HCT116 (cell line): ENCODE measurements at regions not wholly inside any gene's neighbourhood (a gene's known extent, or its start where the extent isn't known, plus 50 kb on each side); places are given as distances from the start of the nearest gene placed in this dataset.

ENCODE experiments used
- ATAC-seq: fragments of 200-7000 bp; cut with Tn5 transposase; 2 replicates; pipeline ENCODE4 v1.9.1; 2020; ENCODE audit warnings: mild to moderate bottlenecking, moderate library complexity
- BruUV-seq: library from RNA; stranded (reverse); fragments of 400-500 nt; replicated peaks from 2 replicates; lab custom pipeline; 2021; lab: Mats Ljungman, UMichigan
- CTCF ChIA-PET: fragments of 300-600 bp; sonication (Branson Sonifier 250); formaldehyde crosslinking; loops from one replicate; lab custom pipeline; 2021; ENCODE audit warnings: antibody characterized with exemption; lab: Charles Lee
- POLR2A ChIA-PET: fragments of 300-600, 350-600 bp; sonication (Branson Sonifier 250); formaldehyde crosslinking; loops from one replicate; lab custom pipeline; 2021; ENCODE audit warnings: antibody characterized with exemption; lab: Charles Lee
- RAD21 ChIA-PET, 2 experiments: fragments of 300-600 bp; sonication (Branson Sonifier 250); formaldehyde crosslinking; loops; one replicate each; lab custom pipeline; 2023; ENCODE audit warnings: low total read pairs in 2 of 2; ENCODE audit not compliant: uncharacterized antibody in 2 of 2, unreplicated experiment in 2 of 2, low non-redundant PET in 1 of 2; lab: Charles Lee
- DNase-seq: peaks from one replicate; pipeline ENCODE4 v3.0.0-alpha.2; 2010; ENCODE audit warnings: low read depth, low spot score
- H2AFZ ChIP-seq: fragments of 200-600 bp; shearing (Covaris generic), sonication (generic); 2 replicates; pipeline ENCODE4 v1.6.1; 2017; ENCODE audit warnings: low read depth, mixed run types, mixed read lengths, antibody characterized with exemption, low read length; ENCODE audit not compliant: poor library complexity, severe bottlenecking
- H3K27ac ChIP-seq: 2 replicates; pipeline ENCODE4 v1.5.1; 2012; ENCODE audit warnings: low read depth, low read length
- H3K27me3 ChIP-seq: fragments of 200-600 bp; sonication (generic); 2 replicates; pipeline ENCODE4 v1.6.1; 2016; ENCODE audit warnings: mixed run types, low read length, mixed read lengths; ENCODE audit not compliant: insufficient read depth
- H3K36me3 ChIP-seq, 2 experiments: fragments of 200-500 bp in 1 of 2; fragments of 200-600 bp in 1 of 2; sonication (Bioruptor generic) in 1 of 2; sonication (generic) in 1 of 2; 2 replicates each; pipeline versions ENCODE4 v1.5.1 to v1.6.1; 2014 to 2016; ENCODE audit warnings: low read length in 2 of 2, inconsistent platforms in 1 of 2, mixed read lengths in 1 of 2, mixed run types in 1 of 2; ENCODE audit not compliant: insufficient read depth in 2 of 2, control insufficient read depth in 1 of 2
- H3K4me1 ChIP-seq, 2 experiments: fragments of 200-600 bp in 1 of 2; sonication (generic) in 1 of 2; 2 replicates each; pipeline versions ENCODE4 v1.5.1 to v1.6.1; 2012 to 2017; ENCODE audit warnings: low read length in 2 of 2, inconsistent platforms in 1 of 2, mild to moderate bottlenecking in 1 of 2, mixed read lengths in 1 of 2, mixed run types in 1 of 2, moderate library complexity in 1 of 2; ENCODE audit not compliant: insufficient read depth in 2 of 2, control insufficient read depth in 1 of 2
- H3K4me2 ChIP-seq: fragments of 200-600 bp; sonication (generic); 2 replicates; pipeline ENCODE4 v1.6.1; 2017; ENCODE audit warnings: mixed run types, low read length, mixed read lengths
- H3K4me3 ChIP-seq, 2 experiments: fragments of 200-600 bp in 1 of 2; sonication (generic) in 1 of 2; replicated peaks in 1 of 2; 2 replicates each; pipeline ENCODE4 v1.5.1; 2011 to 2016; ENCODE audit warnings: low read length in 2 of 2, control low read depth in 1 of 2, low read depth in 1 of 2, mild to moderate bottlenecking in 1 of 2, mixed read lengths in 1 of 2, mixed run types in 1 of 2
- H3K79me2 ChIP-seq: fragments of 200-600 bp; sonication (generic); 2 replicates; pipeline ENCODE4 v1.6.1; 2017; ENCODE audit warnings: mild to moderate bottlenecking, mixed run types, low read length, moderate library complexity, mixed read lengths; ENCODE audit not compliant: insufficient read depth
- H3K9ac ChIP-seq: fragments of 200-600 bp; sonication (generic); 2 replicates; pipeline ENCODE4 v1.6.1; 2016; ENCODE audit warnings: low read length, mixed read lengths
- H3K9me2 ChIP-seq: fragments of 200-600 bp; sonication (generic), shearing (Covaris generic); 2 replicates; pipeline ENCODE4 v1.6.1; 2017; ENCODE audit warnings: mixed run types, mild to moderate bottlenecking, moderate library complexity; ENCODE audit not compliant: insufficient read depth
- H3K9me3 ChIP-seq, 2 experiments: fragments of 200-500 bp in 1 of 2; fragments of 200-600 bp in 1 of 2; sonication (Bioruptor generic) in 1 of 2; sonication (generic) in 1 of 2; 2 replicates each; pipeline ENCODE4 v1.6.1; 2014 to 2017; ENCODE audit warnings: low read length in 2 of 2, mixed read lengths in 2 of 2, inconsistent platforms in 1 of 2, low read depth in 1 of 2, mild to moderate bottlenecking in 1 of 2, mixed run types in 1 of 2, moderate library complexity in 1 of 2; ENCODE audit not compliant: control insufficient read depth in 1 of 2, insufficient read depth in 1 of 2
- H4K20me1 ChIP-seq: fragments of 200-600 bp; sonication (generic), shearing (Covaris generic); 2 replicates; pipeline ENCODE4 v1.6.1; 2017; ENCODE audit warnings: mixed run types, mild to moderate bottlenecking, moderate library complexity; ENCODE audit not compliant: insufficient read depth
- ATF3 ChIP-seq: IDR thresholded peaks from 2 replicates; pipeline ENCODE4 v1.6.1; 2012
- CBX3 ChIP-seq: IDR thresholded peaks from 2 replicates; pipeline ENCODE4 v1.6.1; 2012; ENCODE audit warnings: low read depth
- EGR1 ChIP-seq: IDR thresholded peaks from 2 replicates; pipeline ENCODE4 v1.6.1; 2012; ENCODE audit warnings: low read depth
- ELF1 ChIP-seq: IDR thresholded peaks from 2 replicates; pipeline ENCODE4 v1.6.1; 2012; ENCODE audit warnings: low read depth, borderline replicate concordance
- EZH2 ChIP-seq: fragments of 200-600 bp; sonication (generic); IDR thresholded peaks from 2 replicates; pipeline ENCODE4 v1.6.1; 2017; ENCODE audit warnings: antibody characterized with exemption, mixed run types
- FOSL1 ChIP-seq: IDR thresholded peaks from 2 replicates; pipeline ENCODE4 v1.6.1; 2012; ENCODE audit warnings: low read depth
- POLR2AphosphoS5 ChIP-seq: IDR thresholded peaks from 2 replicates; pipeline ENCODE4 v1.6.1; 2011; ENCODE audit warnings: mild to moderate bottlenecking, low read depth, low read length, moderate library complexity
- RAD21 ChIP-seq: IDR thresholded peaks from 2 replicates; pipeline ENCODE4 v1.6.1; 2012; ENCODE audit warnings: low read depth, mild to moderate bottlenecking
- SP1 ChIP-seq: IDR thresholded peaks from 2 replicates; pipeline ENCODE4 v1.6.1; 2012; ENCODE audit warnings: low read depth
- SRF ChIP-seq: IDR thresholded peaks from 2 replicates; pipeline ENCODE4 v1.6.1; 2012; ENCODE audit warnings: low read depth
- TCF7L2 ChIP-seq: IDR thresholded peaks from 2 replicates; pipeline ENCODE4 v1.7.0; 2011; ENCODE audit warnings: borderline replicate concordance, inconsistent platforms; ENCODE audit not compliant: insufficient read depth, insufficient read length; ENCODE audit errors: extremely low read depth
- ZNF274 ChIP-seq: fragments of 200-500 bp; sonication (Bioruptor generic); IDR thresholded peaks from 2 replicates; pipeline ENCODE4 v1.6.1; 2014; ENCODE audit warnings: mild to moderate bottlenecking, low read depth, low read length, inconsistent platforms
- intact Hi-C: fragments of 100-400 bp; cut with micrococcal nuclease; formaldehyde crosslinking; loops from 2 replicates; pipeline ENCODE4 v1.10.0; 2022
- TF ChIP-seq, protein P1 (sequence below): IDR thresholded peaks from 2 replicates; pipeline ENCODE4 v1.6.1; 2011; ENCODE audit warnings: mild to moderate bottlenecking, low read length, moderate library complexity; ENCODE audit not compliant: insufficient replicate concordance; ENCODE audit errors: extremely low read depth
- TF ChIP-seq, protein P2 (sequence below), 3 experiments: fragments of 200-600 bp in 1 of 3; sonication (generic) in 1 of 3; IDR thresholded peaks in 2 of 3; conservative IDR thresholded peaks in 1 of 3; 2 replicates each; pipeline ENCODE4 v1.5.1; 2012 to 2017; ENCODE audit warnings: low read depth in 2 of 3, low read length in 2 of 3, antibody characterized with exemption in 1 of 3, borderline replicate concordance in 1 of 3, control low read depth in 1 of 3, mild to moderate bottlenecking in 1 of 3, mixed read lengths in 1 of 3, mixed run types in 1 of 3, moderate library complexity in 1 of 3; ENCODE audit not compliant: insufficient read depth in 1 of 3

DNA sequence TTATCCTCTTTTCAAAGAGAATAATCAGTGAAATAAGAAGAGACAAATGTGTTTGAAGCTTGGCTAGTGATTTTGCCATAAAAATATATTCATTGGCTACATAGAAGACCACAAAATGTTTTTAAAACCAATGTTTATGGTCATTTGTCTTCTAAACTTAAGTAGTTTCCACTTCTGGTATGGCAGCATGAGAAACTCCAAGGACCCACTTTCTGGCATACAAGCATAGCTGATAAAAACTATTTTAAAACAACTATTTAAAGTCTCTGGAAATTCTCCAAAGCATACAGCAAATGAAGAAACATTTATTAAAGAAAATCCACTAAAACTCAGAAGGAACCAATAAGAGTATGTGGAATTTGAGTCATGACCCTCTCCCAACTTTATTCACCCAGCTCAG lies 89.2 kb upstream of the TOMM7 start:
- Histone ChIP-seq H3K36me3 (no peaks in the 10 kb centered on the region), H3K27ac (no peak overlapping the region), H4K20me1 (no peaks in the 10 kb centered on the region), H3K9me2 (no peaks in the 10 kb centered on the region), H3K4me3 (no peak overlapping the region), H2AFZ (no peak overlapping the region), H3K4me1 (no peaks in the 10 kb centered on the region), H3K27me3 (no peaks in the 10 kb centered on the region), H3K79me2 (no peaks in the 10 kb centered on the region), H3K9me3 (no peaks in the 10 kb centered on the region), H3K9ac (no peak overlapping the region)
- intact Hi-C loops, result no loop called here
- DNase-seq, result no peak
- ChIA-PET POLR2A (no interaction called here), RAD21 (no interaction called here), CTCF (no interaction called here)
- no peak for ATAC-seq
- TF ChIP-seq, protein P1, sequence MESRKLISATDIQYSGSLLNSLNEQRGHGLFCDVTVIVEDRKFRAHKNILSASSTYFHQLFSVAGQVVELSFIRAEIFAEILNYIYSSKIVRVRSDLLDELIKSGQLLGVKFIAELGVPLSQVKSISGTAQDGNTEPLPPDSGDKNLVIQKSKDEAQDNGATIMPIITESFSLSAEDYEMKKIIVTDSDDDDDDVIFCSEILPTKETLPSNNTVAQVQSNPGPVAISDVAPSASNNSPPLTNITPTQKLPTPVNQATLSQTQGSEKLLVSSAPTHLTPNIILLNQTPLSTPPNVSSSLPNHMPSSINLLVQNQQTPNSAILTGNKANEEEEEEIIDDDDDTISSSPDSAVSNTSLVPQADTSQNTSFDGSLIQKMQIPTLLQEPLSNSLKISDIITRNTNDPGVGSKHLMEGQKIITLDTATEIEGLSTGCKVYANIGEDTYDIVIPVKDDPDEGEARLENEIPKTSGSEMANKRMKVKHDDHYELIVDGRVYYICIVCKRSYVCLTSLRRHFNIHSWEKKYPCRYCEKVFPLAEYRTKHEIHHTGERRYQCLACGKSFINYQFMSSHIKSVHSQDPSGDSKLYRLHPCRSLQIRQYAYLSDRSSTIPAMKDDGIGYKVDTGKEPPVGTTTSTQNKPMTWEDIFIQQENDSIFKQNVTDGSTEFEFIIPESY, result no peak
- no peak for TF ChIP-seq TCF7L2
- TF ChIP-seq ELF1, result no peak
- TF ChIP-seq SRF, result no peak
- no peak for TF ChIP-seq ATF3
- no peak for TF ChIP-seq CBX3
- no peak for TF ChIP-seq ZNF274
- TF ChIP-seq, protein P2, sequence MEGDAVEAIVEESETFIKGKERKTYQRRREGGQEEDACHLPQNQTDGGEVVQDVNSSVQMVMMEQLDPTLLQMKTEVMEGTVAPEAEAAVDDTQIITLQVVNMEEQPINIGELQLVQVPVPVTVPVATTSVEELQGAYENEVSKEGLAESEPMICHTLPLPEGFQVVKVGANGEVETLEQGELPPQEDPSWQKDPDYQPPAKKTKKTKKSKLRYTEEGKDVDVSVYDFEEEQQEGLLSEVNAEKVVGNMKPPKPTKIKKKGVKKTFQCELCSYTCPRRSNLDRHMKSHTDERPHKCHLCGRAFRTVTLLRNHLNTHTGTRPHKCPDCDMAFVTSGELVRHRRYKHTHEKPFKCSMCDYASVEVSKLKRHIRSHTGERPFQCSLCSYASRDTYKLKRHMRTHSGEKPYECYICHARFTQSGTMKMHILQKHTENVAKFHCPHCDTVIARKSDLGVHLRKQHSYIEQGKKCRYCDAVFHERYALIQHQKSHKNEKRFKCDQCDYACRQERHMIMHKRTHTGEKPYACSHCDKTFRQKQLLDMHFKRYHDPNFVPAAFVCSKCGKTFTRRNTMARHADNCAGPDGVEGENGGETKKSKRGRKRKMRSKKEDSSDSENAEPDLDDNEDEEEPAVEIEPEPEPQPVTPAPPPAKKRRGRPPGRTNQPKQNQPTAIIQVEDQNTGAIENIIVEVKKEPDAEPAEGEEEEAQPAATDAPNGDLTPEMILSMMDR (IDR thresholded peaks at IDR 0.05 in 2 of 3, conservative IDR thresholded peaks at IDR 0.05 in 1 of 3; ENCODE audit: borderline replicate concordance in 1 of 3, insufficient read depth in 1 of 3, low read depth in 2 of 3, low read length in 2 of 3), result no peak
- TF ChIP-seq RAD21, result no peak
- TF ChIP-seq POLR2AphosphoS5, result no peak
- no peak for TF ChIP-seq EZH2
- no peak for TF ChIP-seq EGR1
- TF ChIP-seq SP1, result no peak
- TF ChIP-seq FOSL1, result no peak
- TF ChIP-seq, all 23 proteins: peak for 0
- no peak overlapping the region for H3K4me2 ChIP-seq
- no TSS peak for BruUV-seq
